ENCODE measurements at regions not wholly inside any gene's neighbourhood (a gene's known extent, or its start where the extent isn't known, plus 50 kb on each side); places are given as distances from the start of the nearest gene placed in this dataset.

GRCh38 chr3:76367281-76367680 lies 581.9 kb upstream of the ZNF717 start:
- no peak for DNase-seq (ENCODE audit: low read depth)
- H3K4me3 ChIP-seq (ENCODE audit: low read length) = no peak overlapping the region
- no peak for TF ChIP-seq CTCF (conservative IDR thresholded peaks at IDR 0.05; ENCODE audit: low read depth, low read length)

GRCh38 chr3:76369170-76369569 lies 583.8 kb upstream of the ZNF717 start:
- no peak overlapping the region for H3K4me3 ChIP-seq (ENCODE audit: low read length)
- TF ChIP-seq CTCF (conservative IDR thresholded peaks at IDR 0.05; ENCODE audit: low read depth, low read length) = peak; percentile 67
- DNase-seq (ENCODE audit: low read depth) = no peak

GRCh38 chr3:76370749-76371520 lies 585.6 kb upstream of the ZNF717 start:
- H3K4me3 ChIP-seq (ENCODE audit: low read length) = no peak overlapping the region
- DNase-seq (ENCODE audit: low read depth) = no peak
- TF ChIP-seq CTCF (conservative IDR thresholded peaks at IDR 0.05; ENCODE audit: low read depth, low read length) = no peak

GRCh38 chr3:76372497-76372896 lies 587.1 kb upstream of the ZNF717 start:
- no peak overlapping the region for H3K4me3 ChIP-seq (ENCODE audit: low read length)
- DNase-seq (ENCODE audit: low read depth) = no peak
- no peak for TF ChIP-seq CTCF (conservative IDR thresholded peaks at IDR 0.05; ENCODE audit: low read depth, low read length)

- no peak for DNase-seq (ENCODE audit: low read depth)
- no peak for TF ChIP-seq CTCF (conservative IDR thresholded peaks at IDR 0.05; ENCODE audit: low read depth, low read length)
- no peak overlapping the region for H3K4me3 ChIP-seq (ENCODE audit: low read length)
Observed at GRCh38 chr3:76377074-76377473, 591.7 kb upstream of the ZNF717 start.

GRCh38 chr3:76378789-76379188 lies 593.4 kb upstream of the ZNF717 start:
- H3K4me3 ChIP-seq (ENCODE audit: low read length) = no peak overlapping the region
- TF ChIP-seq CTCF (conservative IDR thresholded peaks at IDR 0.05; ENCODE audit: low read depth, low read length) = no peak
- DNase-seq (ENCODE audit: low read depth) = no peak

- H3K4me3 ChIP-seq (ENCODE audit: low read length) = no peak overlapping the region
- no peak for DNase-seq (ENCODE audit: low read depth)
- TF ChIP-seq CTCF (conservative IDR thresholded peaks at IDR 0.05; ENCODE audit: low read depth, low read length) = no peak
Observed at GRCh38 chr3:76383781-76384180, 598.4 kb upstream of the ZNF717 start.
